GM13976 (cell line): ENCODE measurements at regions not wholly inside any gene's neighbourhood (a gene's known extent, or its start where the extent isn't known, plus 50 kb on each side); places are given as distances from the start of the nearest gene placed in this dataset.

Experiments
- DNase-seq: peaks from one replicate; pipeline ENCODE4 v3.0.0; 2012; ENCODE audit warnings: low spot score
- CTCF ChIP-seq: IDR thresholded peaks from 2 replicates; pipeline ENCODE4 v1.5.1; 2012; ENCODE audit warnings: borderline replicate concordance, mild to moderate bottlenecking; ENCODE audit not compliant: insufficient read depth; ENCODE audit errors: extremely low read depth, missing control alignments, control extremely low read depth
- in situ Hi-C: fragments of 300-500 bp; cut with MboI; formaldehyde crosslinking; loops from one replicate; pipeline ENCODE4 v1.12.0; 2022; ENCODE audit warnings: low sequenced_read_pairs, mixed read lengths, inconsistent platforms; ENCODE audit not compliant: unreplicated experiment

DNA sequence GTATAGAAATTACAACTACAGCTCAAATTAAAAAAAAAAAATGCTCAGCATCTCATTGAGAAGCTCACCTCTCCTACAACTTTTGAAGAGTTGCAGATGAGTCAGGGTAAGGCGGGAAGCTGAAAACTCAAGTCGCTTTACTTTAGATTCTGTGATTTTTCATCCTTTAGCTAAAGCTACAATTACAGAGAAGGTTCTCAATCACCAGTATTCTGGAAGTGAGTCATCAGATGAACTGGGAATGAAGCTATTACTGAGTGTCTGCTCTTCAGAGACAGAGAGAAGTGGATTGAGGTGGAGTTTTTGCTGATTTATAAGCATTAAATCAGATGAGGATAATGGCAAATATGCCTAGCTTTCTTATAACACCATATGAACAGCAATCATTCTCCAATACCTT, 91.9 kb downstream of the TFAP2A start:
- in situ Hi-C loops = no loop called here
- TF ChIP-seq CTCF = no peak
- no peak for DNase-seq

GRCh38 chr6:10320291-10320690, 94.6 kb downstream of the TFAP2A start:
- in situ Hi-C loops = no loop called here
- no peak for DNase-seq
- TF ChIP-seq CTCF = no peak

DNA sequence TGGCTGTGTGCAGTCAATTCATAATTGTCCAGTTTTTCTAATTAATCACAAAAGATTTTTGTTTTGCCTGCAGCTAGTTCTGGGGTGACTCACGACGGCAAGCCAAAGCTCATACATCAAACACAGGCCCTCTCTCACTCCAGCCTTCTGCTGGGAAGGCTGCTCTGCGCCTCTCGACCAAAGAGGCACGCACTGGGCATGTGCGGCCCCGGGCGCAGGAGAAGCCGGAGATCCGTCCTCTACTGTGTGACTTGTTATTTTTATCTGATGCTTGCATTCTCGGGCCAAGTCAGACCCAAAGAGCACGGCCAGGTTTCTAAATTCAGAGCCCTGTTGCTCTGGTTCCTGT, 98.5 kb downstream of the TFAP2A start:
- TF ChIP-seq CTCF = no peak
- no peak for DNase-seq
- in situ Hi-C loops = no loop called here

- in situ Hi-C loops = no loop called here
- TF ChIP-seq CTCF = no peak
- DNase-seq = no peak
These were observed 99.1 kb downstream of the TFAP2A start for GRCh38 chr6:10315658-10316372.

- no peak for DNase-seq
- in situ Hi-C loops = no loop called here
- no peak for TF ChIP-seq CTCF
These were observed 99.8 kb downstream of the TFAP2A start for GRCh38 chr6:10315034-10315433.

- no peak for TF ChIP-seq CTCF
- in situ Hi-C loops = no loop called here
- no peak for DNase-seq
These were observed 100.5 kb downstream of the TFAP2A start for GRCh38 chr6:10314163-10314955.
